GM19395 (cell line): ENCODE measurements at regions not wholly inside any gene's neighbourhood (a gene's known extent, or its start where the extent isn't known, plus 50 kb on each side); places are given as distances from the start of the nearest gene placed in this dataset.

Source experiments
- ATAC-seq: cut with Tn5 transposase; IDR thresholded peaks from one replicate; pipeline ENCODE4 v1.9.1; 2021; ENCODE audit warnings: mild to moderate bottlenecking, moderate library complexity; ENCODE audit not compliant: unreplicated experiment

GRCh38 chr1:98427664-98428063, 233.9 kb upstream of the SNX7 start:
- no peak for ATAC-seq

- ATAC-seq = no peak
Measured at GRCh38 chr1:98426092-98426491, 235.4 kb upstream of the SNX7 start.

GRCh38 chr1:98422816-98423215, 238.7 kb upstream of the SNX7 start:
- no peak for ATAC-seq

- ATAC-seq = no peak
Measured at GRCh38 chr1:98421085-98421435, 240.5 kb upstream of the SNX7 start.

- ATAC-seq = no peak
Measured at GRCh38 chr1:98420376-98421084, 241.0 kb upstream of the SNX7 start.

GRCh38 chr1:98417820-98418219, 243.7 kb upstream of the SNX7 start:
- ATAC-seq = no peak

- ATAC-seq = no peak
Measured at GRCh38 chr1:98410082-98410481, 251.4 kb upstream of the SNX7 start.

- ATAC-seq = no peak
Measured at GRCh38 chr1:98406352-98407088, 255.0 kb upstream of the SNX7 start.

- ATAC-seq = peak; percentile 91
Measured at GRCh38 chr1:98405581-98406074, 255.9 kb upstream of the SNX7 start.

- ATAC-seq = no peak
Measured at GRCh38 chr1:98404866-98405265, 256.7 kb upstream of the SNX7 start.

- ATAC-seq = no peak
Measured at GRCh38 chr1:98403963-98404480, 257.5 kb upstream of the SNX7 start.

- no peak for ATAC-seq
Measured at GRCh38 chr1:98402860-98403259, 258.7 kb upstream of the SNX7 start.

- ATAC-seq = no peak
Measured at GRCh38 chr1:98400446-98400845, 261.1 kb upstream of the SNX7 start.

- ATAC-seq = no peak
Measured at GRCh38 chr1:98399218-98399617, 262.3 kb upstream of the SNX7 start.

GRCh38 chr1:98398649-98399048, 262.9 kb upstream of the SNX7 start:
- ATAC-seq = no peak

- ATAC-seq = no peak
Measured at GRCh38 chr1:98398092-98398491, 263.4 kb upstream of the SNX7 start.

GRCh38 chr1:98393719-98394118, 267.8 kb upstream of the SNX7 start:
- no peak for ATAC-seq

- ATAC-seq = no peak
Measured at GRCh38 chr1:98391175-98391574, 270.3 kb upstream of the SNX7 start.

GRCh38 chr1:98389809-98390208, 271.7 kb upstream of the SNX7 start:
- ATAC-seq = no peak

GRCh38 chr1:98388441-98388840, 273.1 kb upstream of the SNX7 start:
- ATAC-seq = peak; percentile 90

- ATAC-seq = no peak
Measured at GRCh38 chr1:98387701-98388100, 273.8 kb upstream of the SNX7 start.
